Stimulated activated CD4-positive, alpha-beta T cell treated with anti-CD3 and anti-CD28 coated beads, TNF-alpha, amount 100 ng/mL, for 24 hours (primary cell): ENCODE measurements at regions not wholly inside any gene's neighbourhood (a gene's known extent, or its start where the extent isn't known, plus 50 kb on each side); places are given as distances from the start of the nearest gene placed in this dataset.

Experiments
- DNase-seq, 3 experiments: peaks; one replicate each; pipeline ENCODE4 v3.0.0-alpha.2; 2020; ENCODE audit warnings: low read depth in 3 of 3

- DNase-seq: no peak
Observed at GRCh38 chr12:85747941-85748495, 88.2 kb downstream of the RASSF9 start.
